ENCODE measurements at regions not wholly inside any gene's neighbourhood (a gene's known extent, or its start where the extent isn't known, plus 50 kb on each side); places are given as distances from the start of the nearest gene placed in this dataset.

DNA sequence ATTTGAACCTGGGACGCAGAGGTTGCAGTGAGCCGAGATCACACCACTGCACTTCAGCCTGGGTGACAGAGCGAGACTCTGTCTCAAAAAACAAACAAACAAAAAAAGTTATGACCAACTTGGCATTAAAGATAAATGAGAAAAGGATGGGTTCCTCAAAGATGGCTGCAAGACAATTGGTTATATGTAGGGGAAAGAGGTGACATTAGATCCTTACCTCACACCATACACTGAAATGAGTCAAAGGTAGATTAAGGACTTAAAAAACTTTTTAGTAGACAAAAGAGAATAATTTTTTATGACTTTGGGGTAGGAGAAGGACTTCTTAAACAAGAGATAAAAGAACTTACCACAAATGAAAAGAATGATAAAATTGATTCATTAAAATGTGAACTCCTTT, 74.5 kb downstream of the SYF2 start:
- Histone ChIP-seq H3K4me1 (no peaks in the 10 kb centered on the region), H3K9me3 (no peaks in the 10 kb centered on the region), H3K36me3 (no peaks in the 10 kb centered on the region), H3K27ac (no peak overlapping the region), H3K27me3 (no peaks in the 10 kb centered on the region), H3K4me3 (no peak overlapping the region)
- TF ChIP-seq POLR2A (IDR thresholded peaks at IDR 0.05): no peak
- TF ChIP-seq, protein P1, sequence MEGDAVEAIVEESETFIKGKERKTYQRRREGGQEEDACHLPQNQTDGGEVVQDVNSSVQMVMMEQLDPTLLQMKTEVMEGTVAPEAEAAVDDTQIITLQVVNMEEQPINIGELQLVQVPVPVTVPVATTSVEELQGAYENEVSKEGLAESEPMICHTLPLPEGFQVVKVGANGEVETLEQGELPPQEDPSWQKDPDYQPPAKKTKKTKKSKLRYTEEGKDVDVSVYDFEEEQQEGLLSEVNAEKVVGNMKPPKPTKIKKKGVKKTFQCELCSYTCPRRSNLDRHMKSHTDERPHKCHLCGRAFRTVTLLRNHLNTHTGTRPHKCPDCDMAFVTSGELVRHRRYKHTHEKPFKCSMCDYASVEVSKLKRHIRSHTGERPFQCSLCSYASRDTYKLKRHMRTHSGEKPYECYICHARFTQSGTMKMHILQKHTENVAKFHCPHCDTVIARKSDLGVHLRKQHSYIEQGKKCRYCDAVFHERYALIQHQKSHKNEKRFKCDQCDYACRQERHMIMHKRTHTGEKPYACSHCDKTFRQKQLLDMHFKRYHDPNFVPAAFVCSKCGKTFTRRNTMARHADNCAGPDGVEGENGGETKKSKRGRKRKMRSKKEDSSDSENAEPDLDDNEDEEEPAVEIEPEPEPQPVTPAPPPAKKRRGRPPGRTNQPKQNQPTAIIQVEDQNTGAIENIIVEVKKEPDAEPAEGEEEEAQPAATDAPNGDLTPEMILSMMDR (IDR thresholded peaks at IDR 0.05): no peak
- intact Hi-C loops (cut with DNase I): no loop called here
- no peak for ATAC-seq
- no peak for DNase-seq
- WGBS (ENCODE audit: insufficient coverage, low coverage, low lambda C conversion rate, missing lambda C conversion rate): 94% methylated on average over 2 of the region's 3 CpGs

DNA sequence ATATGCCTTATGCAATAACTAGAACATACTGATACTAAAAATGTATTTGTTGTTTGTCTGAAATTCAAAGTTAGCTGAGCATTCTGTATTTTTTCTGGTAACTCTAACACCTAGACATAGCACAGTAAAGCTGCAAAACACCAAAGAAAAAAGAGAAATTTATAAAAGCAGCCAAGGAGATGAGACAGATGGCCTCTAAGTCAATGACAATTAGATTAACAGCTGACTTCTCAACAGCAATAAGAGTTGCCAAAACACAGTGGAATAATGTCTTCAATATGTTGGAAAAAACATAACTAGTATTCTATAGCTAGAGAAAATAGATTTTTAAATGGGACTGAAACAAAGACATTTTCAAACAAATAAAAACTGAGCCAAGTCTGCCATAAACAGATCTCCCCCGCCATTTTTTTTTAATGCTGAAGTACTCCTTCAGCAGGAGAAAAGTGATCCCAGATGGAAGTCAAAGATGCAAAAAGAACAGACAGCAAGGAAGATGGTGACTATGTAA, 81.3 kb downstream of the SYF2 start:
- Histone ChIP-seq H3K4me1 (no peaks in the 10 kb centered on the region), H3K36me3 (no peaks in the 10 kb centered on the region), H3K9me3 (no peaks in the 10 kb centered on the region), H3K27ac (no peak overlapping the region), H3K27me3 (no peaks in the 10 kb centered on the region), H3K4me3 (no peak overlapping the region)
- TF ChIP-seq, protein P1 (IDR thresholded peaks at IDR 0.05): no peak
- no peak for TF ChIP-seq POLR2A (IDR thresholded peaks at IDR 0.05)
- ATAC-seq (no peak), DNase-seq (no peak)
- WGBS (ENCODE audit: insufficient coverage, low coverage, low lambda C conversion rate, missing lambda C conversion rate): 92% methylated on average over 1 of the region's 1 CpG
- intact Hi-C loops (cut with DNase I): no loop called here

DNA sequence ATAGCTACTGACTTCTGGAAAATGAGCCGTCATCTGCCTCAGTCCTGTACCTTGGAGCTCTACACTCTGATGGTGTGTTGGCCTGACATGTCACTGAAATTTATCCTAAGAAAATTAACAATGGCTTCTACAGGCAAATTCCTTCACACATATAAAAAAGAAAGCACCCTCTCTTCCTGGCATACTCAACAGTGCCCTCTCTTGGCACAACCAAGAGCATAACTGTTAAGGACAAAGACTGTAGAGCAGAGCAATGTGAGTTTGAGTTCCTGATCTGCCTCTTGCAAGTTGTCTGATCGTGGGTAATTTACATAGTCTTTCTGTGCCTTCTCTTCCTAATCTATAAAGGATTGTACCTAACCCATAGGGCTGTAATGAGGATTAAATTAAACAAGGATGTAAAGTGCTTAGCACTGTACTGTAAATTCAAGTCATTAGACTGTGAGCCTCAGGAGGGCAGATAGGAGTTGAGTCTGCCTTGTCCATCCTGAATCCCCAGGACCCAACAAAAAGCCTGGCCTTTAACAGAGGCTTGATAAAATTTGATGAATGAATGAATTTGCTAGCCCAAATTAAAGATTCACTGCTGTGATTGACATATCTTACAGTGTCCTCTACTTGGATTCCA, 83.5 kb downstream of the SYF2 start:
- intact Hi-C loops (cut with DNase I): no loop called here
- Histone ChIP-seq H3K4me1 (no peaks in the 10 kb centered on the region), H3K27me3 (no peaks in the 10 kb centered on the region), H3K9me3 (no peaks in the 10 kb centered on the region), H3K4me3 (no peak overlapping the region), H3K27ac (no peak overlapping the region), H3K36me3 (no peaks in the 10 kb centered on the region)
- DNase-seq (no peak), ATAC-seq (peak; percentile 50 to 55 (median 53))
- no peak for TF ChIP-seq POLR2A (IDR thresholded peaks at IDR 0.05)
- TF ChIP-seq, protein P1 (IDR thresholded peaks at IDR 0.05): peak; percentile 28 to 51 (median 48)
- 45% methylated on average over 2 of the region's 2 CpGs for WGBS (ENCODE audit: insufficient coverage, low coverage, low lambda C conversion rate, missing lambda C conversion rate)

DNA sequence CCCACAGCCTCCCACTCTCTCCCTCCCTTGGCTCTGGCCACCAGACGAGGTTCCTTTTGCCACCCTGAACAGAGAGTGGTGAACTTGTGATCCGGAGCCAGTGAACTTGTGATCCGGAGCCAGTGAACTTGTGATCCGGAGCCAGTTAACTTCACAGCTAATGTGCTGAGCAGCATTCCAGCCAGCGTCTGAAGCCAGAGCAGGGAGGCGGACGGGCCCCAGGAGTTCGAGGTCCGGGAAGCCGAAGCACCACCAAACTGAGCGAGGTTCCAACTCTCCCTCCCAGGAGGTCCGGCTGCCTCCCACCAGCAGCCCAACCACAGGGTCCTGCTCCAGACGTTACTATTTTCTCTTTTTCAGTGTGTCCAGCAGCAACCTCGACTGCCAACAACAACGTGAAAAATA, 85.8 kb downstream of the SYF2 start:
- Histone ChIP-seq H3K27me3 (no peaks in the 10 kb centered on the region), H3K27ac (no peak overlapping the region), H3K36me3 (no peaks in the 10 kb centered on the region), H3K9me3 (no peaks in the 10 kb centered on the region), H3K4me3 (no peak overlapping the region), H3K4me1 (no peaks in the 10 kb centered on the region)
- DNase-seq (peak in 1 of 3 donors; percentile 31), ATAC-seq (no peak)
- WGBS (ENCODE audit: insufficient coverage, low coverage, low lambda C conversion rate, missing lambda C conversion rate): 49% methylated on average over 4 of the region's 15 CpGs
- TF ChIP-seq, protein P1 (IDR thresholded peaks at IDR 0.05): no peak
- no peak for TF ChIP-seq POLR2A (IDR thresholded peaks at IDR 0.05)
- intact Hi-C loops (cut with DNase I): no loop called here
